Medulla oblongata (tissue), 1 donor: ENCODE measurements at regions not wholly inside any gene's neighbourhood (a gene's known extent, or its start where the extent isn't known, plus 50 kb on each side); places are given as distances from the start of the nearest gene placed in this dataset.

Experiments
- DNase-seq: peaks from one replicate; pipeline ENCODE4 v3.0.0-alpha.2; 2015; ENCODE audit errors: extremely low spot score

- no peak for DNase-seq
These were observed 207.1 kb downstream of the UACA start for GRCh38 chr15:70556151-70556741.

GRCh38 chr15:70555713-70556112 lies 207.6 kb downstream of the UACA start:
- DNase-seq: no peak

GRCh38 chr15:70547846-70548487 lies 215.4 kb downstream of the UACA start:
- no peak for DNase-seq

- DNase-seq: no peak
These were observed 217.8 kb downstream of the UACA start for GRCh38 chr15:70545526-70545925.

GRCh38 chr15:70541511-70541910 lies 221.8 kb downstream of the UACA start:
- no peak for DNase-seq

GRCh38 chr15:70539912-70540530 lies 223.3 kb downstream of the UACA start:
- DNase-seq: no peak

- no peak for DNase-seq
These were observed 223.9 kb downstream of the UACA start for GRCh38 chr15:70539409-70539808.

GRCh38 chr15:70538278-70538677 lies 225.1 kb downstream of the UACA start:
- DNase-seq: no peak

GRCh38 chr15:70535955-70536338 lies 227.4 kb downstream of the UACA start:
- DNase-seq: no peak

GRCh38 chr15:70535071-70535954 lies 228.0 kb downstream of the UACA start:
- no peak for DNase-seq

- no peak for DNase-seq
These were observed 229.2 kb downstream of the UACA start for GRCh38 chr15:70533931-70534742.

- no peak for DNase-seq
These were observed 230.7 kb downstream of the UACA start for GRCh38 chr15:70532531-70533186.

GRCh38 chr15:70531576-70531975 lies 231.8 kb downstream of the UACA start:
- DNase-seq: no peak

- DNase-seq: no peak
These were observed 232.5 kb downstream of the UACA start for GRCh38 chr15:70530906-70531305.

- DNase-seq: no peak
These were observed 232.9 kb downstream of the UACA start for GRCh38 chr15:70530503-70530902.

- DNase-seq: peak; percentile 7
These were observed 233.3 kb downstream of the UACA start for GRCh38 chr15:70530017-70530499.

- DNase-seq: no peak
These were observed 234.5 kb downstream of the UACA start for GRCh38 chr15:70528816-70529215.

GRCh38 chr15:70528270-70528706 lies 235.1 kb downstream of the UACA start:
- peak; percentile 33 for DNase-seq

GRCh38 chr15:70526974-70527325 lies 236.4 kb downstream of the UACA start:
- DNase-seq: no peak

GRCh38 chr15:70526221-70526973 lies 237.0 kb downstream of the UACA start:
- no peak for DNase-seq
